ENCODE measurements at regions not wholly inside any gene's neighbourhood (a gene's known extent, or its start where the extent isn't known, plus 50 kb on each side); places are given as distances from the start of the nearest gene placed in this dataset.

- DNase-seq (ENCODE audit: extremely low read depth, low read depth) = no peak
- no peak for TF ChIP-seq CTCF (IDR thresholded peaks at IDR 0.05; ENCODE audit: low read depth, low read length)
These were observed 257.7 kb downstream of the TDRD15 start for GRCh38 chr2:21381421-21381820.

- DNase-seq (ENCODE audit: extremely low read depth, low read depth) = no peak
- no peak for TF ChIP-seq CTCF (IDR thresholded peaks at IDR 0.05; ENCODE audit: low read depth, low read length)
These were observed 259.1 kb downstream of the TDRD15 start for GRCh38 chr2:21382701-21383520.

GRCh38 chr2:21386666-21387065 lies 262.9 kb downstream of the TDRD15 start:
- TF ChIP-seq CTCF (IDR thresholded peaks at IDR 0.05; ENCODE audit: low read depth, low read length) = no peak
- DNase-seq (ENCODE audit: extremely low read depth, low read depth) = no peak

- no peak for TF ChIP-seq CTCF (IDR thresholded peaks at IDR 0.05; ENCODE audit: low read depth, low read length)
- DNase-seq (ENCODE audit: extremely low read depth, low read depth) = no peak
These were observed 268.9 kb downstream of the TDRD15 start for GRCh38 chr2:21392649-21393048.

GRCh38 chr2:21393173-21393572 lies 269.4 kb downstream of the TDRD15 start:
- no peak for DNase-seq (ENCODE audit: extremely low read depth, low read depth)
- no peak for TF ChIP-seq CTCF (IDR thresholded peaks at IDR 0.05; ENCODE audit: low read depth, low read length)

GRCh38 chr2:21395366-21395765 lies 271.6 kb downstream of the TDRD15 start:
- no peak for DNase-seq (ENCODE audit: extremely low read depth, low read depth)
- TF ChIP-seq CTCF (IDR thresholded peaks at IDR 0.05; ENCODE audit: low read depth, low read length) = no peak

- no peak for TF ChIP-seq CTCF (IDR thresholded peaks at IDR 0.05; ENCODE audit: low read depth, low read length)
- DNase-seq (ENCODE audit: extremely low read depth, low read depth) = no peak
These were observed 272.5 kb downstream of the TDRD15 start for GRCh38 chr2:21396252-21396651.
